NCI-H526 treated with DMSO at 0.1 percent for 48 hours (cell line): ENCODE measurements at regions not wholly inside any gene's neighbourhood (a gene's known extent, or its start where the extent isn't known, plus 50 kb on each side); places are given as distances from the start of the nearest gene placed in this dataset.

Source experiments
- DNase-seq: peaks from one replicate; lab custom pipeline; 2025; lab: John Stamatoyannopoulos, UW

DNA sequence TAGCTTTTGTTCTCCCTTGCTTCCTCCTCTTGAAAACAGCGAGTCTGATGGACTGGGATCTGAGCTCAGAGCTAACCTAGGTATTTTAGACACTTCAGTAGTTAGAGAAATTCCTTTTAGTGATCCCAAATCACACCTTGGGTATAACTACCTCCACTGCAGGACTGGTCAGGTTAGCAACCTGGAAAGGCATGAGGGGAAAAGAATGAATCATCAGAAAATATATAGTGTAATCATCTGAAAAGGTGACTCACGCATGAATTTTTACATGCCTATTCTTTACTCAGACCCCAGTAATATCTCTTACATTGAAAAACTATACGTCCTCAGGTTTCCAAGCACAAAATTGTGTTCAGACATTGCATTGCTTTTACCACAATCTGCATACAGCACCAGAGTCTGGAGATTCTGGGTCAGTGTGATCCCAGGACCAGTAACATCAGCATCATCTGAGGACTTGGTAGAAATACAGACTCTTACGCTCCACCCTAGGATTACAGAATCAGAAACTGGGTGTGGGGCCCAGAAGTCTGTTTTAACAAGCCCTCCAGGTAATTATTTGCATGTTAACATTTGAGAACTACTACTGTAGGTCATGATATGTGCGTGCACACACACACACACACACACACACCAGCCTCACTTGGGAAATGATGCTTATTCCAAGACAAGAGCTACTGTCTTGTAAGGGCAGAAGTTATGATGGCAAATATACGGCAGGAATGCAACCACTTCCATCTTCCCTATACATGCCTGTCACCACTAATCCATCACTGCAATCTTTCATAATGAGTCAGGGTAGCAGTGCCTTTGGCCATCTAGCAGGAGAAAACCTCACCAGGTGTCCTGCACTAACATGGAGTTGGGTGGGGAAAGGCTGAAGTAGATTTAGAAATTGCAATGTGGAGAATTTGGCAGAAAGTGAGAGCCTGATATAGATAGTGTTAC, 271.6 kb upstream of the MAP3K1 start:
- DNase-seq = no peak

DNA sequence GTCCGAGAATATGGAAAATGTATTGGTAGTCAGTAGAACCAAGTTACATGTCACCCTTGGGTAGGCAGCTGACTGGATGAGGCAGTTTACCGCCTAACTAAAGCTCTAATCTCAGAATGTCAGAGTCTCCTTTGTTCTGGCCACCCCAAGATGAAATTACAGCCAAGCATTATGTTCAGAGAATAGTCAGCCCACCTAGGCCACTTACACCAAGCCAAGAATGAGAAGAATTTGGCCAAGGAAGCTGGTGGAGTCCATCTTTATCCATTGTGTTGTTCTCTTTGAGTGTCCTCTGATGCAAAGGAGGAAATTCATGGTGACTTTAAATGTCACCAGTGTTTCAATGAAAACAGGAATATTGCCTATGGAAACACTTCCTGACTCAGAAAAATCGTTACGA, 275.1 kb upstream of the MAP3K1 start:
- no peak for DNase-seq

DNA sequence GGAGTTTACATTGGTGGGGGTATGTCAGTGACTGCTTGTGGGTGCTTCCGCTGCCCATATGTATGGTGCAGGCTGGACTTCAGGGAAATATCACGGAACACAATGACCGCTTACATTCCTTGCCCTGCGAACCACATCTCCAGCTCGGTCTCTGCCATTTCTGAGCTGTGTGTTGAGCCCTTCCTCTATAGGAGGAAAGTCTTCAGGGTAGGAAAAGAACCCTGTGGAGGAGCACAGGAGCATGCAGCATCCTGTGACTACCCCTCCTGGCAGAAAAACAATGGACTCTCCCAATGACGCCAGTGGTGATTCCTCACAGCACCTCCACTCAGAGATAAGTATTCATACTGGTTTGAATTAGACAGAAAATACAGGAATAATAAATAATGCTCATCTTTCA, 276.8 kb upstream of the MAP3K1 start:
- no peak for DNase-seq

DNA sequence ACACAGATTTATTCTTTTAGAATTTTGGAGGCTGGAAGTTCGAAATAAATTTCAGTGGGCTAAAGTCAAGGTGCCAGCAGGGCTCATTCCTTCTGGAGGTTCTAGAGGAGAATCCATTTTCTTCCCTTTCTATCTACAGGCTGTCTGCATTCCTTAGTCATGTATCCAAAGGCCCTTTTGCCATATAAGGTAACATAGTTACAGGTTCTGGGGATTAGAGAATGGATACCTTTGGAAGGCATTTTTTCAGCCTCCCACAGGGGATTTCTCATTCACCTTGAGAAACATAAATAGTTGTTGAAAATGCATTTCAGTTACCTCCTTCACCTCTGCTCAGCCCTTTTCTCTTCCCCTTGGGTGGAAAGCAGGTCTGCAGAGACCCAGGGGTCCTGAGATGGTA, 280.0 kb upstream of the MAP3K1 start:
- no peak for DNase-seq

DNA sequence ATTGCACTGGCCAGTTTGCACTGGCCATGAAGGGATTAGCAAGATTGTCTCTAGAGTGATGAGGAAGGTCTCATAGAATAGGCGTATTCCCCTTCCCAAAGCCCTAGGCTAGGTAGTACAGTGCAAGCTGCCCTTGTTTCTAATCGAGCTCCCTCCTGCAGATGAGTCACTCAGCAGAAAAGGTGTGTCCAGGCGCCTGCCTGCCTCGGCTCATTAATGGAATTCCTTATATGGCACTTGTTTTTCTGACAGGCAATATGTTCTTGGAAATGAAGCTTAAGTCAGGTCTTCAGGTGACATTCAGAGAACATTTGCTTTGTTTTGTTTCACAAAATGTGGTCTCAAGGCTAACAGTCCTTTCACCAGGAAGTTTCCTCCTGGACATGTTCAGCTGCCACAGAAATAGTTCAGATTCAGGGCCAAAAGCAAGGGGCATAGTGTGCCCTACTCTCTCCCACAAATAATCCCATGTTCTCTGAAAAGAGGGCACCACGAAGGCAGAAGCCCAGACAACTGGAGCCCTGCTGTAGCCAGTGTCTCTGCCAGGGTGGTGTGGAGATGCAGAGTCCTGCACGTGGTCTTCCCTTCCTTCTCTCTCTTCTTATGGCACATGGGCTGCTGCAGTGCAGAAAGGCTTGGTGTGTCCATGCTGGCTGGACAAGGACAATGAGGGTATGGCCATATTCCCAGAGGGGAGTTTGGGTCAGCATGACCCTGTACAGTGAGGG, 281.1 kb upstream of the MAP3K1 start:
- no peak for DNase-seq

DNA sequence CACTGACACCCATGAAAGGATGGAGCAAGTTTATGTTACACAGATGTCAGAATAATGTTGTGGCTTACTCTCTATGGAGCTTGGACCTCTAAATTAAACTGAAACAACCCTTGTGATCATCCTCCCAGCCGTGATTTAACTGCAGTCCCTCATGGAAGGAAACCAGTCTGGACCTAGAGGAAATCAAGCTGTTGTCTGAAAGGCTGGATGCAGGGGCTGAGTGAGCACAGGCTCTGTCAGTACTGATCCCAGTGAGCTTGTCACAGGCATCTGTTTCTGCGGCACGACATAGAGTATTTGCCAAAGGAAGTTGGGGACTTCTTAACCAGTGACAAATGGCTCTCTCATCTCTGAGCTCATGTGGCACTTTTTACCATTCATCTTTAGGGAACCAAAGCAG, 282.9 kb upstream of the MAP3K1 start:
- no peak for DNase-seq

DNA sequence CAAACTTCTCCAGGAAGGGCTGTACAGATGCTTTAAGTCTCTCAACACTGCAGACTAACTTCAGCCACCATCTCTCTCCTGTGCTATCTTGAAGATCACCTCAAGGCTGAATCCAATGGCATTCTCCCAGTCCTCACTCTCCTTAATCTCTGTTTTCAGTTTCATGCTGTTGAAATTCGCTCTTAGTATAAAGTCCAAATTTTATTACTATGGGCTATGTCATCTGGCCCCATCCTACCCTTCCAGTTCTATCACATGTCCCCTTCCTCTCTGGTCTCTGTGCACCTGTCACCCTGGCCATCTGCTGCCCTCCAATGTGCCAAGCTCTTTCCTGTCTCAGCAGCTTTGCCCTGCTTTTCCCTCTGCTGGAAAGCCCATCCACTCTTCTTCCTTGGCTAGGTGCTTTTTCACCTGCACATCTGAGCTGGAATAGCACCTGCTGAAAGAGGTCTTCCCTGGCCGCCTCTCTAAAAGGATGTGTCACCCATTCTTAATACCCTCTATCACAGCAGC, 284.7 kb upstream of the MAP3K1 start:
- no peak for DNase-seq

DNA sequence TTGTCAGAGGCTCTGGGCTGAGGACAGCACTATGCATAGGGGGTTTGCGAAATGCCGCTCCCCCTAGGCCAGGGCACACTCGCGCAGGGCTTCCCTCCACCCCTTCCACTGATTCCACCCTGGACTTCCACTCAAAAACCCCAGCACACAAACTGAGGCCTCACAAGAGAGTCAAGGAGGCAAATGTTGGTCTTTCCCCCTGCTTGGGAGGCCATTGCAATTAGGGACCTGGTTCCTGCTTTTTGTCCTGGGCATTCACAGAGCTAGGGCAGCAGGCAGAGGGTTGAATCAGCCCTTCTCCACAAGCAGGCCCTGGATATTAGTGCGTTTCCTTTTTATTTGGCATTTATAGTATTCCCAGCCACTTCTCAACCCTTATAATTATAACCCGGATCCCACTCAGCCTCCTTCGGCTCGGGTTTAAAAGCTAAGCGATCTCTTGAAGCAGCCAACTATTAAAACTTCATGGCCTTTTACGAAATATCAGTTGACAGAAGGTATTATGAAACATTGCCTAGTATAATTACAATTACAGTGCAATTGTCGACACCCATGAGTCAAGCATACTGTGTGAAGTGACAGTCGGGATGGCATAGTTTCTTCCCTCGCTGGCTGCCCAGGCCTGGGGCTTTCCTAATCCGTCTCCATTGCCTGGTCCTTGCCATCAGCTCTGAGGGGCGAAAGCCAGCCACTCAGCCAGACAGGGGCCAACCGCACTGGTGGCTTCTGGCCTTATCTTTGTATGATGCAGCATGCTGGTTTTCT, 285.5 kb upstream of the MAP3K1 start:
- no peak for DNase-seq

DNA sequence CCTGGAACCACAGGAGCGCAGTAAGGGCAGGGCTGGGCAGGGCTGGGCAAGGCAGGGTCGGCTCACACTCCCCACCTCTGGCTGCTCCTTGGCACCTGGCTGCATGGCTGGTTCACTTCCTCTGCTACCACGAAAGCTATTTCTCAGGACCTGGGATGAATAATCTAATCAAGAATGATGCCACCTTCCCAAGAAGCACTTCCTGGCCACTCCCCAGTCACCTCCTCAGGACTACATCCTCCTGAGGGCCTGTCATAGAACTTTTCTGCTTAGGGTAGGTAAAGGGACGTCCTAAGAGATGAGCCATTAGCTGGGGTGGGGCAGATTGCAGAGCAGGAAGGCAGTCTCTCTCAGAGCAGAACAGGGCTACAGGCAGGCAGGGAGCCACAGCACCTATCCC, 288.2 kb upstream of the MAP3K1 start:
- no peak for DNase-seq

DNA sequence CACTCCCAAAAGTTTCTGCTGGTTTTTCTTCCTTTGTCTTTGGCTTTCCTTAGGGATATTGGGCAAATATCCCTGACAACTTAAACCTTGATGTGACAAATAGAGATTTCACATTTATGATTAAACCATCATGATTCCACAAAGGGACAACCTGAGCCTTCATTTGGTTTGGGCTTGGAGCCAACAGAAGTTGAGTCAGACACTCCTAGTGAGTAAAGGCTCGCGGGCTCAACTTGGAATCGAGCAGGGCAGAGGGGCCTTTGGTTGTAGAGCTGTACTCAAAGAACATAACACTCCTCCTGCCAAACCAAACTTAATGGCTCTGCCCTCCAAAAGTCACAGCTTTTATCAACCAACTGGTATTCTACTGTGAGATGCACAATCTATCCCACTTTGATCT, 290.2 kb upstream of the MAP3K1 start:
- no peak for DNase-seq

DNA sequence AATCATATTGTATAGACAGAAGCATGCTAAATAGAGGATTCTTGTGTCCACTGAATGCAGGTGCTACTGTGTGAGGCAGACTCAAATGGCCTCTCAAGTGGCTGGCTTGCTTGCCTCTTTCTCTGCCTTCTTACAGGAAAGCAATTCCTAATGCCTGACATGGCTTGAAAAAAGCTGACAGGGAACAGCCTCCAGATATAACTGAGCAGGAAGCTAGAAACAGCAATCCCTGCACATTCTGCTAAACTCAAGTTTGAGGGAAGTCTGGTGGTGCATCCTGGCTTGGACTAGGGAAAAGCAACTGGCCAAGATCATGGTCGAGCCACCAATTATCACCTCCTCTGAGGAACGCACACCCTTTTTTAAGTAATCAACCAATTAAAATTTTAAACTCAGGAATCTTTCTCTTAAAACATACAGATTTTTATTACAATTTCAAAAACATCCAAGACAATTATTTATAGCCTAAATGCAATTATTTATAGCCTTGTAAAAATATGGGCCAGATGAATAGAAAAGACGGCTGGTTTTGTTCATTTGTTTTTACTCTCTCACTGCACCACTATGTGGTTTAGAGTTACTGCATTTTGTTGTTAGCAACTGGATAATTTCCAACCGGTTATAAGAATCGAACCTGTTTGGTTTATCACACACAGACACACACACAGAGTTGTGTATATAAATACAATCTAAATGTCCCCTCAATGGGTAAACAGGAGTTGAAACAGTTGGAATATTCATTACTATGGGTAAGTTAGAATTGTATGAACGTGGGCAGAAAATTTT, 290.9 kb upstream of the ANKRD55 start:
- no peak for DNase-seq

DNA sequence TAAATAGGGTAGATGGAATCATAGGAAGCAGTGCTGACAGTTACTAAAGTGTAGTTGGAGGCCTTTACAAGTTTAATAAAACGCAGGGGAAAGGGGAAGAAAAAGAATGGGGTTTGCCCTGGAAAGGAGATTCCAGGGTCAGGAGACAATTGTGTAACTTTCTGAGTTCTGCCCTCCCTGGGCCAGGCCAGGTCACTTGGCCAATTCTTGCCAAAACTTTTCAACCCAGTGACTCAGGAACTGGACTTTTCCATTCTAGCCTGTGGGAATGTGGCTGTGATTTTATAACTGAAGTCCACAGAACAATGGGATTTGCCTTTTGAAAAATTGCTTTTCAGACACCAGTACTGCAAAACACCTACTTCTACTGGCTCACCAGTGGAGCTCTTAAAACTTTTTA, 289.8 kb upstream of the ANKRD55 start:
- no peak for DNase-seq

DNA sequence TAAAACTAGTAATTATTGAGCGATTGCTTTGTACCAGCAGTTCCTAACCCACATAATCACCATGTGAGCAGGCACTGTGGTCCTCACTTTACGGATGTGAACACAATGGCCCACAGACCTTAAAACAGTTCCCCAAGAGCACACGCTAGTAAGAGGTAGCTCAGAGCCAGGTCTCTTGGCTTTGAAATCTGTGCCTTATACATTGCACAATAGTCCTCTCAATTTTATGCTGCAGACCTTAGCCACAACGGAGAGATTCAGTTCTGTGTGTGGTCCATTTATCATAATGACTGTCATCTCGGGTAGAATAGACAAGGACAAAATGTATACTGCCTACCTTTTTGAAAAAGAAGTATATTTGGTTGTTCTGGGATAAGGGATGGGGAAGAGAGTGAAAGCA, 289.0 kb upstream of the ANKRD55 start:
- DNase-seq = no peak

DNA sequence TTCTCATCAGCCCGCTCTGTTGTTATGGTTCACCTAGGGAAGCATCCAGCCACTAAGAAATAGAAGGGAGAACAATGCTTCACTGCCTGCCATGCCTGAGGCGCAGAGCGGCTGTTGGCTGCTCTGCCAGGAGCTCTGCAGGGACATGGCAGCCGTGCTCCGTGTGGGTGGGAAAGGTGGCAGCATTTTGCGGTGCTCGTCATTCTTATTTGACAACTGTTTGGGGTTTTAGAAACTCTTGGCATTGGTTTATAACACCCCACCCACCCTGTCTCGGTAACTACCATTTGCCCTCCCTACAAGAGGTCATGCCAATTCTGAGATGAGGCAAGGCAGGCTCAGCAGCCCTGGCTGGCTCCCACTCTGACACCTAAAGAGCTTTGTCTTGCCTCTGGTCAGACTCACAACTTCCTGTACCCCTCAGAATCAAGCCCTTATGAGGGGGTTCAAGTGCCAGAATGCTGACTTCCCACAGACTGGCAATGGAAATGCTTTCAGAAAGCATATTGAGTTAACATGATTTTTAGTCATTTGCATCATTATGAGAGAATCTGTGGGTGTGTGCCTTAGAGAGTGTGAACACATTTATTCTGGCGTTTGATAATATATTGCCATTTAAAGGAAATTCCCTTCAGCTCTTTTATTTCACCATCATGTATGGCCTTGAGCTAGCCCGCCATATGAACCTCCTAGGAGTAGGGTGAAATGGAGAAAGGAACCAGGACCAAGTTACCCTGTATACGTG, 288.0 kb upstream of the ANKRD55 start:
- DNase-seq = no peak

DNA sequence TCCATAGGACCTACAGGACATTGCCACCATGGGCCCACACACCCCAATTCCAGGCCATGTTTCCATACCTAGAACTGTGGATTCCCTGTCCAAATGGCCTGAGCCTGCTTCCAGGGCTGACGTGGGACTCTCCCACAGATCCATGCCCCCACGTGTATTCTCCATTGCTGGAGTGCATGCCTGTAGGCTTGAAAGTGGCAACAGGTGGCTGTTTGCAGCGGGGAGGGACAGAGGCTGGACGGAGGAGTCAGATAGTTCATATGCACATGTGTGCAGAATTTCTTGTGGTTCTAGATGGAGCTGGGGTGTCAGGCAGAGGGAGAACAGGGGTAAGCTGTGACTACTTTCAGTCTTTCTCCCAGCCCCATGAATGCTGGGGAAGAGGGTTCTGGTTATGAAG, 285.7 kb upstream of the ANKRD55 start:
- DNase-seq = no peak

DNA sequence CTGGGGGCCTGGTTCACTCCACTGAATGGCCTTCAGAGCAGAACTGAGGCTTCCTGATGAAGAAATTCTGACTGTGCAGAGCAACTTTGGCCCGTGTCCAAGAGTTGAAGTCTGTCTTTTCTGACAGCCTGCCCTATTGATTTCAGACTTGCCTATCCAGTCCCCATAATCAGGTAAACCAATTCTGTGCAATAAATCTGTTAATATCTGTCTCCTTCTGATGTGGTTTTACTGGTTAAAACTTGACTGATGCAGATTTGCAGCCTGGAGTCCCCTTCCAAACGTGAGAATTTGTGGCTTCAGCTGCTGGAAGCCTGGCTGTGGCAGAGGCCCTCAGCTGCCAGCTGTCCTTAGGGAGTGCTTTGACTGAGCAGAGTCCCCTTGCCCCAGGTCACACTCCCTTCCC, 283.9 kb upstream of the ANKRD55 start:
- no peak for DNase-seq

DNA sequence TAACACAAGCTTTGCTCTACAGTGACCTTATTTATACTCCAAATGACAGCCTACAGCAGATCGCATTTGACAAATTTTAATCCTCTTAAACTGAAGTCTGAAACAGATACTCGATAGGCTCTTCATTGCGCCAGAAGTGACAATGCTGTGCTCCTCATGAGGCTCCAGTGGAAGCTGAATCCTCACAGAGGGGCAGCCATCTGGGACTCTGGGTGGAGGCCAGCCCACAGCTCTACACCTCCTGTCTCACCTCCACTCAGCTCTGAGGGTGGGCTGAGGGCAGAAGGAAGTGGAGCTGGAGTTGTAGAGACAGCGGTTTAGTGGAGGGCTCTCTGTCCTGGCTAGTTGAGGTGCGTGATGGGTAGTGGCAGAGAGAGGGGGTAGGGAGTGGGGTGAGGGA, 283.3 kb upstream of the ANKRD55 start:
- no peak for DNase-seq

DNA sequence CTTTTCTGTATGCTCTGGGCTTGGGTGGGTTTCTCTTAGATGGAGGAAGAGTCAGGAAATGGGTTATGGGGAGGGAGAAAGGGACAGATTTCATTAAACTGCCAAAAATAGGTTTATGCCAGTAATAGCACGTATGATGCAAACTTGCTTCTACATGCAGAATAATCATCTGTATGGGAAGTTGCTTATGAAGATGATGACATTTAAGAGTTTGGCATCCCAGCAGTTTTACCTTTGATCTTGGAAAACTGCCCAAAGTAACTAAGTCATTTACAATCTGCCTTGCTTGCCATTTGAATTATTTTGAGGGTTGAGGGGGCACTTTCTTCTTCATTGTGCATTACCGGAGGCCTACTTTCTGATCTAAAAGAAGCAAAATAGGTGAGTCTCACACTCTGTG, 282.9 kb upstream of the ANKRD55 start:
- no peak for DNase-seq

DNA sequence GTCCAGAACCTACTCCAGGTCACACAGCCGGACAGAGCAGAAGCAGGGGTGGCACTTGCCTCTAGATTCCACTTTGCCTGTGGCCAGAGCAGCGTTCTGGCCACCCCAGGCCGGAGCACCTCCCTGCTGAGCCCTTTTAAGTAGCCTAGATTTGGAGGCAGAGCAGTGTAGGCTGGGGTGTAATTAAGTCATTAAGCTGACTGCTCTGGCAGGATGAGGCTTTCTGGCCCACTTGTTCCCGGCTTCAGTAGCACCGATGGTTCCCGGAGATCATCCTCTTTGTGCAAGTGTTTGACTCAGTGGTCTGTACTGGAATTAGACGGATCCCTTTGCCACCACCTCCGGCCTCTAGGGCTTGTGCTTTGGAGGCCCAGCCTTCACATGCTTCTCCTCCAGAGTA, 281.9 kb upstream of the ANKRD55 start:
- no peak for DNase-seq

DNA sequence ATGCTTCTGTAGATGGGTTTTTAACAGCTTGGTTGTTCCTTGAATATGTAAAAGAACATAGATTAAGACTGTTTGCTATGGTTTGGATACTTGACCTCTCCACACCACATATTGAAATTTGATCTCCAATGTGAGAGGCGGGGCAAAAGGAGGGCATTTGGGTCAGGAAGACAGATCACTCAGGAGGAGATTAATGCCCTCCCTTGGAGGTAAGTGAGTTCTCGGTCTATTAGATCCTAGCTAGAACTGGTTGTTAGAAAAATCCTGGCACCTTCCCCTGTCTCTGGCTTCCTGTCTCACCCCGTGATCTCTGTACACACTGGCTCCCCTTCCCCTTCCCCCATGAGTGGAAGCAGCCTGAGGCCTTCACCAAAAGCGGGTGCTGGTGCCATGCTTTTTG, 281.1 kb upstream of the ANKRD55 start:
- DNase-seq = no peak

DNA sequence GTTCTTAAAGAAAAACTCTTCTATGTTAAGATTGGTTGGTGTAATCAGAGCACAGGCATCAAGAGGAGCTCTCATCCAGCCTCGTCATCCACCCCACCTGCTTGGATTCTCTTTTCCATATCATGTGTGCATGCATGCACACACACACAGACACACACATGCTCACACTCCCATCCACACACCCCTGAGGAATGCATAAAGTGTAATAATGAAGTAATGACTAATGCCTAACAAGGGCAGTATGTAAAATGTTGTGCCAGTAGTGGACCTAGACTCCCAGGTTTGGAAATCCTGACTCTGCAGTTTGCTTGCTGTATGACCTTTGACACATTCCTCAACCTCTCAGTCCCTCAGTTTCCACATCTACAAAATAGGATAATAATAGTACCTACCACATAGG, 280.0 kb upstream of the ANKRD55 start:
- DNase-seq = no peak
